HG02973 (cell line): ENCODE measurements at regions not wholly inside any gene's neighbourhood (a gene's known extent, or its start where the extent isn't known, plus 50 kb on each side); places are given as distances from the start of the nearest gene placed in this dataset.

Experiments
- ATAC-seq: cut with Tn5 transposase; IDR thresholded peaks from one replicate; pipeline ENCODE4 v1.9.1; 2021; ENCODE audit warnings: moderate library complexity; ENCODE audit not compliant: unreplicated experiment

DNA sequence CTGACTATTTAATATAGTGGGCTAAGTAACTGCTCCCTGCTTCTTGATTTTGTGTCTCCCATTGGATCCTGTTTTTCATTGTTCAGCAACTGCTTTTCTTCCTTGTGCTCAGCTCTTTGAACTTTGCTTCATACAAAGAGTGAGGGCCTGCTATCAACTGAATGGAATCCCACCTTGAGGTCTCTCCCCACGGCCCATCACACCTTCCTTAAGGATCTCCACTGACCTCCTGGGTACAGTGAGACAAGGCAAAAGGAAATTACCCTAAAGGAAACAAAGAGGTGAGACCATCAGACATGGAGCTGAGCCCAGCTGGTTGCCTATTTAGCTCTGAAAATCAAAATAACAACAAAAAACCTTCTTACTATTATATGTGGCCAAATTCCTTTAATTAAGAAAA is 91.3 kb upstream of the RPL34 start:
- ATAC-seq: no peak

DNA sequence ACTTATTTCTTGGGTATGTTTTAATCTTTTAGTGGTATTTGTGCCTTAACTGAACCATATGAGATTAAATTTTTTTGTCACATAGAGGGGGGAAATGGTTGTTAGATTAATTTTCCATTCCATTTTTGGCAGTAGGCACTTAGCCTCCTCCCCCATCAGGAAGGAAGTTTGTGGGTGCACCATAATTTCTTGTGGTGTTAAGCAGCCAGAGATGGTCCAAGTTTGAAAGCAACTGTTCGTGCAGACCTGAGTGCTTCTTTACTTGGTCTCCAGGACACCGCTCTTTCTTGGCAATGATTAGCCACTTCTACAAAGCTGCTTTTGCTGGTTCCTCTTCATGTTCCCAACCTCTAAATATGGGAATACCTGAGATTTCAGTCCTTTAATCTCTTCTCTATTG is 92.7 kb upstream of the RPL34 start:
- no peak for ATAC-seq

DNA sequence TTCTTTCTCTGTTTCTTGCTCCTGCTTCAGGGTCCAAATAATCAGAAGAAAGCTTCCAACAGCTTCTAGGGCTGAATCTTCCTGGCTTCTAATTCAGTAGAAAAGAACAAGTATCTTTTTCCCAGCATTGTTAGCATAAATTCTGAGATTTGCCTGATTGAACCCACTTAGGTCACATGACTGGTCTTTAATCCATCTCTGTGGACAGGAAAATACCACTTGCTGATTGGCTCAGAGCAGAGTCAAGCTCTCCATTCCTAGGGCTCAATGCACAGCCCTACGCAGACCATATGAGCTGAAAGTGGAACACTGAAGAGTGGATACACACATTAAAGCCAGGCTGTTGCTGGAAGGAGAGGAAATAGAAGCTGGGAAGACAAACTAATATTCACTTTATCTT is 99.6 kb upstream of the RPL34 start:
- ATAC-seq: no peak

DNA sequence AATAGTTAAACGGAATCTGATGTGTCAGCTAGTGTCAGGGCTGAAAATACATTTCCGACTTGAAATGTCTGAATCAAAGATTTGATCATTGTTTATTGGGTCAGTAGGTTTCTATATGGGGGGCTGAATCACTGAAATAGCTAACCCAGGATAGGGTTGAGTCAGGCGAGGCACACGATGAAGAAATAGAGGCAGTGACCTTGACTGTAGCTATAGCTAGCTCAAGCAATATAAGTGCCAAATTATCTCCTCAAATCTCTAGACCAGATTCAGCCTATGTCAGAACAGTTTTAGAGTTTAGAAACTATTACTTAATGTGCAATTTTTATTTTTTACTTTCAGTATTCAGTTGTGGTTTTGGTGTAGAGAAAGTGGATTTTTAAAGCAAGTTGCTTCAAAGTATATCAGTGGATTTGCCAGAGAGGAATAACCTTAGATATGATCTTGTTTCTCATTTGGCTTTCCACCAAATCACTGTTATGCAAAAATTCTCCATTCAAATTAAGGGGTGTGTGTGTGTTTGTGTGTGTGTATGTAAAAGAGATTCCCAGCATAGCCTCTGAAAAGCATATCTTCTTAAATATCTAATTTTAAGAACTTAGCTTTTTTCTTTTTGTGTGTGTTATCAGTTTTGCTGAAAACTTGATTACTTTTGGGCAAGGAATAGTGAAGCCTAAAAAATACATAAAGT is 100.3 kb upstream of the RPL34 start:
- ATAC-seq: no peak

DNA sequence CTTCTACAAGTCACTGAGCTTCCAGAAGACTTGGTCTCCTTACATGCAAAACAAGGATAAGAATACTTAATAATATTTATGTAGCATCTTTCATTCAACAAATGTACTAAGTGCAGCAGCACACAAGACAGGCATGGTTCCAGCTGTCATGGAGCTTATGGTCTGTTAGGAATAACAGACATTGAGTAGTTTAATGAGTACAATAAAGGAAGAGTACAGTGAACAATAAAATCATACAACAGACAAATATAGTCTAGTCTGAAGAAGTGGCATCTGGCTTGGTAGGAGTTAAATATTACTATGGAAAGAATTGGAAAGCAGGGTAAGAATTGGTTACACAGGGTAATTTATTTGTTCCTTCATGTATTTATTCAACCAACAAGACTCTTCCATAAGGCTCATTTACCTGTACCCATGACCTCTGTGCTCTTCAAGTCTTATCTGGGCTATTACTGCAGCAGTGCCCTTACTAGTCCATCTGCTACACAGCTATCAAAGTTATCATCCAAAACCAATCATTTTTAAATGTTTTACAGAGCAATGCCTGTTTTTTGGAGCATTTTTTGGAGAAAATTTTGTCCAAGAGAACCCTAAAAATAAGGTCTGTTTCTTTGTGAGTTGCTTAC is 101.1 kb upstream of the RPL34 start:
- no peak for ATAC-seq

DNA sequence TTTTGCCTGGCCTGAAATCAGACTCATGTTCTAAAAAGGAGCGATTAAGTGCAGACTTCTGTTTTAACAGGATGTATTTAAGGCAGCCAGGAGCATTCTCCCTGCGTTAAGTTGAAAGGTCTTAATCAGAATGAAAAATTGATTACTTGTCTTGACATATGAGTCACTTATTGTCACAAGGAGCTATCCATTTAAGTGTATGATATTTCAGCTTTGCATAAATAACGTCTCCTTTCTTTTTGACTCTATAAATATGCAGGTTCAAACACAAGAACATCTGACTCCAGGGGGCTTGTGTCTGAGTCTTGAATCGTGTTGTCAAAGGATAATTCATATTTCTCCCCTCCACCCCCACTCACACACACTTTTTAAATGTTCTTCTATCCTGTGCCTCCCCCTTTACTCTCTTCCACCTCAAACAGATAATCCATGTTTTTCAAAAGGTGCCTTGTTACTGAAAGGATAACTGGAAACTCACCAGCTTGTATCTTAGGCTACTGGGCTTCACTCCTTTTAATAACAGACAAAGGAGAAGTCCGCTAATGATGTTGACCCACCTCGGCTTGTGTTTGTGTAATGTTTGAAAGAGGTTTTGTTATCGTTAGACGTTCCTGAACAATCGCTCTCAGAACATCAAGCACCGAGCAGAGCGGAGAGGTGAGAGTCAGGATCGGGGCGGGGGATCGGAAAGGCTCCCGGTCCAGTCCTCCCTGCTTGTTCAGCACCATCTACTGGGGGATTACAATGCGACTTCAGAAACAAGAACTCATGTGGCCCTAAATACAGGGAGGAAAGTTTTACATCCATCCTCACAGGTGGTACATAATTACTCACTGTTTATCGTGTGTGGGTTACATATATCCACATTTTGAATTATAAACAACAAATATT is 107.5 kb upstream of the RPL34 start:
- ATAC-seq: no peak

DNA sequence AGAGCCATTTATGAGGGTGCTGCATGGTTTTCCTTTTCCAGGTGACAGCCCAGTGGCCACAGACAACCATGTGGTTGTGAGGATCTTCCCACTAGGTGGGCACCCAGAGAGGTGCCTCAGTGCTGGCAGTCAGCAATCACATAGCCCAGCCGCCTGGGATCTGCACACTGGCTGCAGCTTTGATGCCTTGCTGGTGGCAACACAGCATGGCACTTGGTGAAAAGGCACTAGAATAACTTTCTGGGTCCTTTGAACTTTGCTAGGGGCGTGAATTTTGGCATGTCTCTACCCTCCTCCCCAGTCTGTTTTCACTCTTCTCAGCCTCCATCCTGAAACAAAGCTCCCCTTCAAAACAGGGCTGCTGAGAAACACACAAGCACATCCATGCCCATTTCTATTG is 108.8 kb upstream of the RPL34 start:
- no peak for ATAC-seq

DNA sequence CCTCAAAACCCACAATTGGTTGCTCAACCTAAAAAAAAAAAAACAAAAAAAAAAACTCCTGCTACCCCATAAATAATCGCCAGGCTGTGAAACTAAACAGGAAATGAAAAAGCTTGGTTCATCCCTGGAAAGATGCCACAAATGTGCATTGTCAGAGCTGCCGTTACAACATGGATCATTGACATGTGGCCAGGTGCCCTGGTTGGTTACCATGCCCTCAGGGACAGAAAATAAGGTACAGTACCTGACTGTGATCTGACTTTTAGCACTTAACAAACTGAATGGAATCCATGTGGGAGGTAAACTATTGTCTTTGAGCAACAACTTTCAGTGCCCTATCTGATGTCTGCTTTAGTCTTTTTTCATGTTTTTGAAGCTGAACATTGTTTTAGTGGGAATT is 118.0 kb upstream of the RPL34 start:
- ATAC-seq: no peak

DNA sequence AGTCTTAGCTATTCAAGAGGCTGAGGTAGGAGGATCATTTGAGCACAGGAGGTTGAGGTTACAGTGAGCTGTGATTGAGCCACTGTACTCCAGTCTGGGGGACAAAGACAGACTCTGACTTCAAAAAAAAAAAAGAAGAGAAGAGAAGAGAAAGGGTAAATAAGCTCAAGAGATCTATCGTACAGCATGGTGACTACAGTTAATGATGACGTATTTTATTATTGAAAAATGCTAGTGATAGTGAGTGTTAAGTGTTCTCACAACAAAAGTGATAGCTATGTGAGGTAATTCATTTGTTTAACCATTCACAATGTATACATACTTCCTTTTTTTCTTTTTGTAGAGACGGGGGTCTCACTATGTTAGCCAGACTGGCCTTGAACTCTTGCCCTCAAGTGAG is 121.5 kb upstream of the RPL34 start:
- ATAC-seq: no peak

DNA sequence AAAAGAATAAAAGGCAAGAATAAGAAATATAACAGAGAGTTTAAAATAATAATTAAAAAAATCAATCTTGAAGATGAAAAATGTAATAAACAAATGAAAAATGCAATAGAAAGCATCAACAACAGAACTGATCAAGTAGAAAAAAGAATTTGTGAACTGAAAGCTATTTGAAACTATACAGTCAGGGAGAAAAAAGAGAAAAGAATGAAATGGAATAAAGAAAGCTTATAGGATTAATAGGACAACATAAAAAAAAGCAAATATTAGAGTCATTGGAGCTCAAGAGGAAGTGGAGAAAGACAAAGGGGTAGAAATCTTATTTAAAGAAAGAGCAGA is 126.8 kb upstream of the RPL34 start:
- no peak for ATAC-seq

DNA sequence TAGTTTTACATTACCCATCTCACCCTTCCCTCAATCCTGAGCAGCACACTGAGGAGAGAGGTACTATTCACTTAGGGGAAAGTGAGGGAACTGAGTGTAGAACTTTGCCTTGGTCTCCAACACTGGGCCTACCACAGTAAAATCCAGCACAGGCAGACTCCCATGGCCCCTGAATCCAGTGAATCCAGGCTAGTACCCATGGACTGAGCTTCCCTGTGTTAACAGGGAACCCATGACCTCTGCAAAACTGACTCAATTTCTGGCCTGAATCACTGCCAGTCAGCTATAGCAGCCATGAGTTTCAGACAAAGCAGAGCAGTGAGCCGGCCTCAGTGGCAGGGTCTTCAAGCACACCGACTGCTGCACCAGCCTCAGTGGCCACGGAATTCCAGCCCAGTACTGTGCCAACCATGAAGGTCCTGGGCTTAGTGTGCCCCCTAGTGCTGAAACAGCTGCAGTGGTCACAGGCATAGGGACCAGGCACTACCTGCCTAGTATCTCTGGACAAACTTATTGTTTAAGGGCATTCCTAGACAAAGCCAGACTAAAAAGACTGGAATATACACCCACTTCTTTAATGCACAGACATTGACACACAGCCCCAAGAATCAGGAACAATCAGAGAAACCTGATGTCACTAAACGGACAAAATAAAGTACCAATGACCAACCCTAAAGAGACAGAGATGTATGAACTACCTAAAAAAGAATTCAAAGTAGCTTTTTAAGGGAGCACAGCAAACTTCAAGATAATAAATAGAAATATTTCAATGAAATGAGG is 127.4 kb upstream of the RPL34 start:
- ATAC-seq: no peak

DNA sequence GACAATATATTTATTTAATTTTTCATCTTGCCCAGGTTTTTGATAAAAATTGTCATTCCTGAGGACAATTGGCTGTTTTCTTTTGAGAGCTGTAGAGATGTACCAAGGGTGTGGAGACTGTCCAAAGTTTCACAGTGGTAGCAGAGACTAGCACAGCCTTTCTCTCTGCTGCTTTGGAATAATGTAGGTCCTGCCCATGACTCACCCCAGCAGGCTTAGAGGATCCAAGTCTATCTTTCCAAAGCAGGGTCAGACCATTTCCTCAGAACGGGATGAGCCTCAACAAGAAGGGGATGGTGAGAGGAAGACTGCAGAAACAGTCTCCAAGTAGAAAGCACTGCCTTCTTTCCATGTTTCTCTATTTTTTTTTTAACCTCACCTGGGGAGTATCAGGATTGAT is 131.5 kb upstream of the RPL34 start:
- no peak for ATAC-seq

DNA sequence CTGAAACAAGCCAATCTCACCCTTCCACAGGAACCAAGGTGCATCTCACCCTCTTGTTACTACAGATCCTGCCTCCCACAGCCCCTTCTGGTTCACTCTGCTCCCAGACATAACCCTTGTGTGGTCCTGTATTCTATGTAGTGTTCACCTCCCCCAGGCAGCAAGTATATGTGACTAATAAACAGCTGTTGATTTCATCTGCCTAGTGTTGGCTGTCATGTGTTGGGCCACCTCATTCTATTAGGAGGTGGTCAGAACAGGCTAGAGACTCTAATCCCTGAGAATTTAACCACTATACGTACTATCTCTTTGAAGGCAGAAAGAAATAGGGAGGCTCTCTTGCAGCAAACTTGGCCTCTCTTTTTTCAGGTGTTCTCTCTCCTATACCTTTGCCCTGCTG is 134.3 kb upstream of the RPL34 start:
- no peak for ATAC-seq

DNA sequence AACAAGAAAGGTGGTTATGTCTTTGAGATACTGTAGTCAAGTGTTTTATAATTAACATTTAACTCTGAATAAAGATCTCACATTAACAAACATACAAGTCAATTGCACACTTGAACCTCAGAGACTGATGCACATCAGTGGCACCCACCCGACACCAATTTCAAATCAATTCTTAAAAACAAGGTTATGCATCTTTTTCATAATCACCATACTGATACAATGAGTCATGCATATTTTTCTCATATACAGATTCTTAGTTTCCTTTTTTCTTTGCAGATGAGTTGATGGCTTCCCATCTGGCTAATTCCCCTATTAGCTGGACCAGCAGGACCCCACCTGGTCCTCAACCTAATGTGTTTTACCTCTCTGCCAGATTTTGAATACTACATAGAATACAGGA is 136.2 kb upstream of the RPL34 start:
- no peak for ATAC-seq

DNA sequence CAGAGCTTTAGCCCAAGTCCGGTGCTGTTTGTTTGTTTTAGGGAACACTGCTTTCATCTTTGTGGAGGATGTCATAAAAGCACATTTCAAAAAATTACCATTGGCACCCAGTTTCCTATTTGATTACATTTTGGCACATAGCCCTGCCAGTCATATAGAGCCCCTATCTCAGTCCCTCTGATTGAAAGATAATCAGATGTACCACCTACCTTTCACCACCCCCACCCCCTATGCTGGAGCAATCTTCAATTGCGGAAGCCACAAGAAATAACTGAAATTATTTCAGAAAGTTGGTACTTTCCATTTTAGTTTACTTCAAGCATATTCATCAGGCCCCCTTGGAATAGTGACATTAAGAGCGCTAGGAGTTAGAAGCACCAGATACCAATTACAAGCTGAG is 136.7 kb upstream of the RPL34 start:
- no peak for ATAC-seq

DNA sequence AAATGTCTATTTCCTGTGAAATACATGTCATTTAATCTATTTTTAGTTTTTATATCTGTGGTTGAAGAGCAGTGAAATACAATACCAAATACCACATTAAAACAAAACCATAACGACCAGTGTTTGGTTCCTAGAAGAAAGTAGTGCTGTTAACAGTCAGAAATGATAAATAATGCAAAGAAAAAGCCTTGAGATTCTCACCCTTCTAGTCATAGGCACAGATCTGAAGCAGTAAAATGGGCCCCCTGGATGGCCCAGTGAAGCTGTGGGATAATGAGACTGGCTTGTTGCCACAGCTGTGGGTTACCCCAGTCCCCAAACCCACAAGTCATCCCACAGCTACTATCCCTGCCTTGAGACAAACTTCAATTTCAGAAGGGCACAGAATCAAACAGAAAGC is 137.3 kb upstream of the RPL34 start:
- no peak for ATAC-seq

DNA sequence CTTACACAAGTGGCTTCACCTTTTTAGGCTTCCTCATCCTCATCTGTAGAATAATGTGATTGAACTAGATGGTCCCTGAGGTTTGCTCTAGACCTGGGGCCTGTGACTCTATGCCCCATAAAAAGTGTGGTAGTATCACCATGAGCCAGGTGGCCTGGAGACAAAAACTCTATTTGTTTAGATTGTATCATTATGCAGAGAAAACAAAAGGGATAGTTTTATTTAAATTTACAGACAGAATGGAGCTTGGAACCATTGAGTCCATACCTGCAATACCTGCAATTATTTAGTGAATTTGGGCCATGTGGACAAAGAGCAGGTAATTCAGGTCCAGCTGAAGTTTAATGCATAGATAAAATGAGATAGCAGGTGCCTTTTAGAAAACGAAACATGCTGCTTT is 139.5 kb upstream of the RPL34 start:
- no peak for ATAC-seq

DNA sequence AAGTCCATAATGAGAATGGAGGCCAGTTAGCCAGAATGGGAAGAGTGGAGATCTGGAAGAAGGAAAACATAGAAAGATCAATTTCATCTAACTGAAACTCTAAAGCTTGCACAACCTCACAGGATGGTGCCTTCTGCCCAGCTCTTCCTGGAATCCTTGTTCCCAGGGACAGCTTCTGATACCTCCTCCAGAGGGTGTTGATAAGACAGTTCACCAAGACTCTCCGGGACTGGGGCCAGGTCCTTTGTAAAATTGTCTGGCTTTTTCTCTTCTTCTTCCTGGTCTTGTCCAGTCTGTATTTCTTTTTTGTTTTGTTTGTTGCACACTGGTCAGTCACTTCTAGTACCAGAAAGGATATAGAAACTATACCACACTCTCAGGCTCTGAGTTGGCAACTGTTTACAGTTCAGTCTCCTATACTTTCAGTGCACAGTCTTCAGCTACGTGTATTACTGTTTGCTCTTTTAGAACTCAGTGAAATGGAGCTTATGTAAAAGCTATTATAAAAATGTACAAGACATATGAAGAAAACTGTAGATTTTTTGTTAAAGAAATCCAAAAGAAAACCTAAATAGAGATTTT is 142.8 kb upstream of the RPL34 start:
- no peak for ATAC-seq

DNA sequence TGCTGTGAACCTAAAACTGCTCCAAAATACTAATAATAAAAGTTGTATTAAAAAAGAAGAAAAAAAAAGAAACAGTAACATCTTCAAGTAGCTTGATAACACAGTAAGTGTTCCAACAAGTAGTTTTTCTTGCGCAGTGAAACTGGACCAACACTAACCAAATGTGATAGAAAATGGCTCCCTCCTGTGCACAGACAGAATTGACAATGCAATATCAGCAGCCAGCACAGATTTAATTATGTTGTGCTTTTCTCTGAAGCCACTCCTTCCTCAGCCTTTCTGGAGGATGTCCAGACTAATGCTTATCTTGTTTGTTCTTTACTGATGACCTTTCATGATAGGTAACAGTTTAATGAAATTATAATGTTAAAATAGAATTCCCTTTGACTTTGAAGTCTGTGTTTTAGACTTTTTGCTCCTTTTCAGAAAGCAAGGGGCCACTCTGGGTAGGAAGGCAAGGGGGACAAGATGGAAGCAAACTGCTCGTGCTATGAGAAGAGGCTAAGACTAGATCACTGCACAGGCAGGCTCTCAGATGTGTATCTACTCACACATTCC is 147.1 kb upstream of the RPL34 start:
- ATAC-seq: no peak

DNA sequence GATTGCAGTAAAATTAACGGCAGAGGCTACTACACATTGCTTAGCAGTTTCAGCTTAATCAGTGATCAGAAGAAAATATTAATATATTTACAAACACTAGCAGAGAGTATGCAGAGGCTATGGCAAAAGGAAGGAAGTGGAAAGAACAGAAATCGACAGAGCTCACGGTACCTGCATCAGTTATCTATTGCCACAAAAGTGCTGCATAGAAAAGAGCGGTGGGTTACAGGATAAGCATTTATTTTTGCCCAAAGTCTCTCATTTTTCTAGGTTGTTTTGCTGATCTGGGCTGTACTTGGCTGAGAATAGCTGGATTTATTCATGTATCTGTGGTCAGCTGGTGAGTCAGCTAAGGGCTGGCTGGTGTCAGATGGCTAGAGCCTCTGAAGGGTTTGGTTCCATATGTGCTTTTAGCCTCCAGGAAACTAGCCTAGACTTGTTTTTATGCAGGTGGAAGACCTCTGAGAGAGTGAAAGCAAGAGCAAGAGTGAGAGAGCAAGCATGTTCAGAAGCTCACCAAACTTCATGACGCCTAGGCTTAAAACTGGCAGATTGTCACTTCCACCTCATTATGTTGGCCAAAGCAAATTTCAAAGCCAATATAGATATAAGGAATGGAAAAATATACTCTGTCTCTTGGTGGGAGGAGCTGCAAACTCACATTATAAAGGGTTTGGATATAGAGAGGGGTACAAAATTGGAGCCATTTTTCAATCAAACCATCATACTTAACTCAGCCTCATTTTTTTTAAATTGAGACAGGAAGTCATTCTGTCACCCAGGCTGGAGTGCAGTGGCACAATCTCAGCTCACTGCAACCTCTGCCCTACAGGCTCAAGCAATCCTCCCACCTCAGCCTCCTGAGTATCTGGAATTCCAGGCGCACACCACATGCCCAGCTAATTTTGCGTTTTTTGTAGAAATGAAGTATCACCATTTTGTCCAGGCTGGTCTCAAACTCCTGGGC is 153.2 kb upstream of the RPL34 start:
- peak; percentile 92 for ATAC-seq
